ENCODE measurements at regions not wholly inside any gene's neighbourhood (a gene's known extent, or its start where the extent isn't known, plus 50 kb on each side); places are given as distances from the start of the nearest gene placed in this dataset.

- Histone ChIP-seq H3K36me3 (ENCODE audit: low read depth) (no peaks in the 10 kb centered on the region), H3K79me2 (ENCODE audit: insufficient read depth) (no peaks in the 10 kb centered on the region), H3K9me2 (ENCODE audit: insufficient read depth) (no peaks in the 10 kb centered on the region), H4K20me1 (ENCODE audit: insufficient read depth) (no peaks in the 10 kb centered on the region), H2AFZ (no peak overlapping the region), H3K9me3 (ENCODE audit: low read depth) (no peaks in the 10 kb centered on the region), H3F3A (ENCODE audit: insufficient read depth) (no peaks in the 10 kb centered on the region), H3K9ac (no peak overlapping the region), H3K4me3 (no peak overlapping the region), H3K27ac (no peak overlapping the region), H3K4me1 (ENCODE audit: insufficient read depth) (no peaks in the 10 kb centered on the region), H3K27me3 (replicated peaks; ENCODE audit: insufficient read depth) (no peaks in the 10 kb centered on the region), H3K4me2 (ENCODE audit: unreplicated experiment) (no peak overlapping the region)
- in situ Hi-C loops (cut with MboI), result no loop called here
- no peak for DNase-seq
- WGBS, 2 experiments (ENCODE audit: low coverage in 1 of 2, low lambda C conversion rate in 2 of 2, missing lambda C conversion rate in 2 of 2), result 0% methylated on average over 1 of the region's 1 CpG
- TF ChIP-seq EZH2 (IDR thresholded peaks at IDR 0.05; ENCODE audit: insufficient read depth, poor library complexity, severe bottlenecking), result no peak
- no peak for TF ChIP-seq EZH2phosphoT487 (IDR thresholded peaks at IDR 0.05; ENCODE audit: insufficient read depth, low read depth)
Observed at GRCh38 chr13:104895521-104895920, 1639.9 kb downstream of the EFNB2 start.

GRCh38 chr13:104875038-104875754, 1660.3 kb downstream of the EFNB2 start:
- Histone ChIP-seq H3K9me3 (ENCODE audit: low read depth) (no peaks in the 10 kb centered on the region), H3K4me1 (ENCODE audit: insufficient read depth) (no peaks in the 10 kb centered on the region), H2AFZ (no peak overlapping the region), H3K27me3 (replicated peaks; ENCODE audit: insufficient read depth) (no peaks in the 10 kb centered on the region), H3K9me2 (ENCODE audit: insufficient read depth) (no peaks in the 10 kb centered on the region), H3K79me2 (ENCODE audit: insufficient read depth) (no peaks in the 10 kb centered on the region), H3K36me3 (ENCODE audit: low read depth) (no peaks in the 10 kb centered on the region), H4K20me1 (ENCODE audit: insufficient read depth) (no peaks in the 10 kb centered on the region), H3K9ac (no peak overlapping the region), H3K4me2 (ENCODE audit: unreplicated experiment) (no peak overlapping the region), H3K27ac (no peak overlapping the region), H3K4me3 (no peak overlapping the region), H3F3A (ENCODE audit: insufficient read depth) (no peaks in the 10 kb centered on the region)
- WGBS, 2 experiments (ENCODE audit: low coverage in 1 of 2, low lambda C conversion rate in 2 of 2, missing lambda C conversion rate in 2 of 2), result 9 to 22% methylated on average over 2 of the region's 2 CpGs
- no peak for DNase-seq
- TF ChIP-seq EZH2phosphoT487 (IDR thresholded peaks at IDR 0.05; ENCODE audit: insufficient read depth, low read depth), result no peak
- no peak for TF ChIP-seq EZH2 (IDR thresholded peaks at IDR 0.05; ENCODE audit: insufficient read depth, poor library complexity, severe bottlenecking)
- in situ Hi-C loops (cut with MboI), result no loop called here

- H3K79me2 ChIP-seq (ENCODE audit: insufficient read depth), result no peaks in the 10 kb centered on the region
- WGBS, 2 experiments (ENCODE audit: low coverage in 1 of 2, low lambda C conversion rate in 2 of 2, missing lambda C conversion rate in 2 of 2), result 20 to 27% methylated on average over 4 of the region's 4 CpGs
- no peaks in the 10 kb centered on the region for H3K9me3 ChIP-seq (ENCODE audit: low read depth)
- no peaks in the 10 kb centered on the region for H4K20me1 ChIP-seq (ENCODE audit: insufficient read depth)
- no peaks in the 10 kb centered on the region for H3K36me3 ChIP-seq (ENCODE audit: low read depth)
- no peaks in the 10 kb centered on the region for H3K9me2 ChIP-seq (ENCODE audit: insufficient read depth)
- no peak overlapping the region for H3K9ac ChIP-seq
- H3K27me3 ChIP-seq (replicated peaks; ENCODE audit: insufficient read depth), result no peaks in the 10 kb centered on the region
- in situ Hi-C loops (cut with MboI), result no loop called here
- DNase-seq, result no peak
- no peak overlapping the region for H3K4me2 ChIP-seq (ENCODE audit: unreplicated experiment)
- H2AFZ ChIP-seq, result no peak overlapping the region
- H3K4me3 ChIP-seq, result no peak overlapping the region
- TF ChIP-seq EZH2 (IDR thresholded peaks at IDR 0.05; ENCODE audit: insufficient read depth, poor library complexity, severe bottlenecking), result no peak
- no peak for TF ChIP-seq EZH2phosphoT487 (IDR thresholded peaks at IDR 0.05; ENCODE audit: insufficient read depth, low read depth)
- no peak overlapping the region for H3K27ac ChIP-seq
- no peaks in the 10 kb centered on the region for H3K4me1 ChIP-seq (ENCODE audit: insufficient read depth)
- no peaks in the 10 kb centered on the region for H3F3A ChIP-seq (ENCODE audit: insufficient read depth)
Observed at GRCh38 chr13:104872153-104872552, 1663.3 kb downstream of the EFNB2 start.

- no peak overlapping the region for H3K27ac ChIP-seq
- no peak overlapping the region for H2AFZ ChIP-seq
- in situ Hi-C loops (cut with MboI), result no loop called here
- H3K9ac ChIP-seq, result no peak overlapping the region
- no peaks in the 10 kb centered on the region for H3F3A ChIP-seq (ENCODE audit: insufficient read depth)
- 45 to 51% methylated on average over 3 of the region's 3 CpGs for WGBS, 2 experiments (ENCODE audit: low coverage in 1 of 2, low lambda C conversion rate in 2 of 2, missing lambda C conversion rate in 2 of 2)
- no peaks in the 10 kb centered on the region for H3K79me2 ChIP-seq (ENCODE audit: insufficient read depth)
- no peaks in the 10 kb centered on the region for H4K20me1 ChIP-seq (ENCODE audit: insufficient read depth)
- no peak for DNase-seq
- no peaks in the 10 kb centered on the region for H3K4me1 ChIP-seq (ENCODE audit: insufficient read depth)
- H3K9me3 ChIP-seq (ENCODE audit: low read depth), result no peaks in the 10 kb centered on the region
- no peaks in the 10 kb centered on the region for H3K36me3 ChIP-seq (ENCODE audit: low read depth)
- H3K4me3 ChIP-seq, result no peak overlapping the region
- H3K9me2 ChIP-seq (ENCODE audit: insufficient read depth), result no peaks in the 10 kb centered on the region
- no peaks in the 10 kb centered on the region for H3K27me3 ChIP-seq (replicated peaks; ENCODE audit: insufficient read depth)
- TF ChIP-seq EZH2 (IDR thresholded peaks at IDR 0.05; ENCODE audit: insufficient read depth, poor library complexity, severe bottlenecking), result no peak
- no peak for TF ChIP-seq EZH2phosphoT487 (IDR thresholded peaks at IDR 0.05; ENCODE audit: insufficient read depth, low read depth)
- no peak overlapping the region for H3K4me2 ChIP-seq (ENCODE audit: unreplicated experiment)
Observed at GRCh38 chr13:104871456-104871855, 1664.0 kb downstream of the EFNB2 start.

- TF ChIP-seq EZH2 (IDR thresholded peaks at IDR 0.05; ENCODE audit: insufficient read depth, poor library complexity, severe bottlenecking), result no peak
- no peak for TF ChIP-seq EZH2phosphoT487 (IDR thresholded peaks at IDR 0.05; ENCODE audit: insufficient read depth, low read depth)
- no peak for DNase-seq
- H4K20me1 ChIP-seq (ENCODE audit: insufficient read depth), result no peaks in the 10 kb centered on the region
- no peak overlapping the region for H3K4me2 ChIP-seq (ENCODE audit: unreplicated experiment)
- no peaks in the 10 kb centered on the region for H3K36me3 ChIP-seq (ENCODE audit: low read depth)
- H3K9me2 ChIP-seq (ENCODE audit: insufficient read depth), result no peaks in the 10 kb centered on the region
- no peaks in the 10 kb centered on the region for H3F3A ChIP-seq (ENCODE audit: insufficient read depth)
- H3K27ac ChIP-seq, result no peak overlapping the region
- H3K4me1 ChIP-seq (ENCODE audit: insufficient read depth), result no peaks in the 10 kb centered on the region
- H3K79me2 ChIP-seq (ENCODE audit: insufficient read depth), result no peaks in the 10 kb centered on the region
- no peaks in the 10 kb centered on the region for H3K27me3 ChIP-seq (replicated peaks; ENCODE audit: insufficient read depth)
- H2AFZ ChIP-seq, result no peak overlapping the region
- no peaks in the 10 kb centered on the region for H3K9me3 ChIP-seq (ENCODE audit: low read depth)
- no peak overlapping the region for H3K4me3 ChIP-seq
- in situ Hi-C loops (cut with MboI), result no loop called here
- no peak overlapping the region for H3K9ac ChIP-seq
Observed at GRCh38 chr13:104869501-104869900, 1666.0 kb downstream of the EFNB2 start.
